Fibroblast of lung (primary cell): ENCODE measurements at regions not wholly inside any gene's neighbourhood (a gene's known extent, or its start where the extent isn't known, plus 50 kb on each side); places are given as distances from the start of the nearest gene placed in this dataset.

Experiments used
- DNase-seq, 2 donors: peaks; one replicate each; pipeline versions ENCODE4 v3.0.0 to v3.0.0-alpha.2; 2010; ENCODE audit warnings: low read depth in 2 of 2
- H2AFZ ChIP-seq: 2 replicates; pipeline ENCODE4 v1.5.1; 2012; ENCODE audit warnings: low read length, control low read depth, inconsistent platforms
- H3K27ac ChIP-seq: 2 replicates; pipeline ENCODE4 v1.5.1; 2011; ENCODE audit warnings: low read length, control low read depth; ENCODE audit not compliant: insufficient read depth
- H3K27me3 ChIP-seq: 2 replicates; pipeline ENCODE4 v1.5.1; 2011; ENCODE audit warnings: mild to moderate bottlenecking, low read length; ENCODE audit not compliant: control insufficient read depth, insufficient read depth
- H3K36me3 ChIP-seq: 2 replicates; pipeline ENCODE4 v1.5.1; 2011; ENCODE audit warnings: low read length; ENCODE audit not compliant: control insufficient read depth, insufficient read depth
- H3K4me1 ChIP-seq: 2 replicates; pipeline ENCODE4 v1.5.1; 2011; ENCODE audit warnings: low read length; ENCODE audit not compliant: control insufficient read depth, insufficient read depth; ENCODE audit errors: extremely low read depth
- H3K4me2 ChIP-seq: 2 replicates; pipeline ENCODE4 v1.5.1; 2011; ENCODE audit warnings: low read length, control low read depth; ENCODE audit not compliant: insufficient read depth; ENCODE audit errors: extremely low read depth
- H3K4me3 ChIP-seq, 4 experiments: fragments of 200-600 bp in 1 of 4; sonication (generic) in 1 of 4; replicated peaks in 1 of 4; 2 replicates each; pipeline ENCODE4 v1.5.1; 2011 to 2016; ENCODE audit warnings: low read length in 4 of 4, low read depth in 3 of 4, mild to moderate bottlenecking in 3 of 4, control low read depth in 2 of 4, inconsistent platforms in 1 of 4, mixed read lengths in 1 of 4; ENCODE audit not compliant: insufficient read depth in 1 of 4; ENCODE audit errors: control extremely low read depth in 1 of 4
- H3K79me2 ChIP-seq: 2 replicates; pipeline ENCODE4 v1.5.1; 2012; ENCODE audit warnings: mild to moderate bottlenecking, low read length, inconsistent platforms; ENCODE audit not compliant: control insufficient read depth, insufficient read depth
- H3K9ac ChIP-seq: 2 replicates; pipeline ENCODE4 v1.5.1; 2011; ENCODE audit warnings: mild to moderate bottlenecking, low read length, control low read depth; ENCODE audit not compliant: insufficient read depth
- H3K9me3 ChIP-seq: 2 replicates; pipeline ENCODE4 v1.5.1; 2012; ENCODE audit warnings: low read depth, low read length; ENCODE audit not compliant: control insufficient read depth, insufficient read depth
- H4K20me1 ChIP-seq: 2 replicates; pipeline ENCODE4 v1.5.1; 2011; ENCODE audit warnings: low read length; ENCODE audit not compliant: control insufficient read depth, insufficient read depth; ENCODE audit errors: extremely low read depth
- EZH2 ChIP-seq: IDR thresholded peaks from 2 replicates; pipeline ENCODE4 v1.5.1; 2012; ENCODE audit warnings: low read length, control low read depth, mild to moderate bottlenecking; ENCODE audit errors: missing control alignments
- TF ChIP-seq, protein P1 (sequence below), 2 donors: IDR thresholded peaks in 1 of 2; conservative IDR thresholded peaks in 1 of 2; 1 replicate in 1 of 2; 2 replicates in 1 of 2; pipeline ENCODE4 v1.5.1; 2011 to 2012; ENCODE audit warnings: low read length in 2 of 2, control low read depth in 1 of 2, inconsistent platforms in 1 of 2, low read depth in 1 of 2, mild to moderate bottlenecking in 1 of 2

DNA sequence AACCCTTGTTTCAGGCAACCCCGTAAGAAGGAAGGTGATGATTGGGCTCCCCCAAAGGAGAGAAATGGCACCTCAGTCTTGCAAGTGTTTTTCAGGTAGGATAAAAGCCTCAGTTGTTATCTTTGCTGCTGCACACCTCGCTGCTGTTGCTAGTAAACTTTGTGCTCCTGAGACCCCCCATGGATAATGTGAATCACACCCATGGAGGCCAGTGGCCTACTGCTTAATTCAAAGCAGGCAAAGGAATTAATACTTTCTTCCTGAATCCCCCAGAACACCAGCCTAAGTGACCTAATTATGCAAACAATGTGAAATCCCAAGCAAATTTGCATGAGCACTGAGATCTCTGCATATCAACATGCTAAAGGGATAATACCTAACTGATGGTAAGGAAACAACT is 337.5 kb downstream of the GRIA2 start:
- H3K4me3 ChIP-seq: no peak overlapping the region
- no peaks in the 10 kb centered on the region for H3K9me3 ChIP-seq
- H3K79me2 ChIP-seq: no peaks in the 10 kb centered on the region
- H3K36me3 ChIP-seq: no peaks in the 10 kb centered on the region
- DNase-seq: no peak
- H3K9ac ChIP-seq: no peak overlapping the region
- no peak overlapping the region for H3K4me2 ChIP-seq
- H2AFZ ChIP-seq: no peak overlapping the region
- TF ChIP-seq, protein P1, sequence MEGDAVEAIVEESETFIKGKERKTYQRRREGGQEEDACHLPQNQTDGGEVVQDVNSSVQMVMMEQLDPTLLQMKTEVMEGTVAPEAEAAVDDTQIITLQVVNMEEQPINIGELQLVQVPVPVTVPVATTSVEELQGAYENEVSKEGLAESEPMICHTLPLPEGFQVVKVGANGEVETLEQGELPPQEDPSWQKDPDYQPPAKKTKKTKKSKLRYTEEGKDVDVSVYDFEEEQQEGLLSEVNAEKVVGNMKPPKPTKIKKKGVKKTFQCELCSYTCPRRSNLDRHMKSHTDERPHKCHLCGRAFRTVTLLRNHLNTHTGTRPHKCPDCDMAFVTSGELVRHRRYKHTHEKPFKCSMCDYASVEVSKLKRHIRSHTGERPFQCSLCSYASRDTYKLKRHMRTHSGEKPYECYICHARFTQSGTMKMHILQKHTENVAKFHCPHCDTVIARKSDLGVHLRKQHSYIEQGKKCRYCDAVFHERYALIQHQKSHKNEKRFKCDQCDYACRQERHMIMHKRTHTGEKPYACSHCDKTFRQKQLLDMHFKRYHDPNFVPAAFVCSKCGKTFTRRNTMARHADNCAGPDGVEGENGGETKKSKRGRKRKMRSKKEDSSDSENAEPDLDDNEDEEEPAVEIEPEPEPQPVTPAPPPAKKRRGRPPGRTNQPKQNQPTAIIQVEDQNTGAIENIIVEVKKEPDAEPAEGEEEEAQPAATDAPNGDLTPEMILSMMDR (conservative IDR thresholded peaks at IDR 0.05 in 1 of 2, IDR thresholded peaks at IDR 0.05 in 1 of 2; ENCODE audit: low read depth in 1 of 2, low read length in 2 of 2): no peak
- no peak for TF ChIP-seq EZH2
- no peaks in the 10 kb centered on the region for H3K4me1 ChIP-seq
- H3K27ac ChIP-seq: no peak overlapping the region
- no peaks in the 10 kb centered on the region for H3K27me3 ChIP-seq
- H4K20me1 ChIP-seq: no peaks in the 10 kb centered on the region

DNA sequence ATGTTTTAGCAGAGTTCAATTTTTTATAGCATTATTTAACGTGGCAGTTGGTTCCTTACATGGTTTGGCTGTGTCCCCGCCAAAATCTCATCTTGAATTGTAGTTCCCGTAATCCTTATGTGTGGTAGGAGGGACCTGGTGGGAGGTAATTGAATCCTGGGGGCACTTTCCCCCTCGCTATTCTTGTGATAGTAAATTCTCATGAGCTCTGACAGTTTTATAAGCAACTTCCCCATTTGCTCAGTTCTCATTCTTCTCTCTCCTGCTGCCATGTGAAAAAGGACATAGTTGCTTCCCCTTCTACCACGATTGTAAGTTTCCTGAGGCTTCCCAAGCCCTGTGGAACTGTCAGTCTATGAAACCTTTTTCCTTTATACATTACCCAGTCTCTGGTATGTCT is 329.5 kb downstream of the GRIA2 start:
- H3K79me2 ChIP-seq: no peaks in the 10 kb centered on the region
- H4K20me1 ChIP-seq: no peaks in the 10 kb centered on the region
- no peaks in the 10 kb centered on the region for H3K27me3 ChIP-seq
- no peak overlapping the region for H3K4me2 ChIP-seq
- H3K4me1 ChIP-seq: no peaks in the 10 kb centered on the region
- no peak overlapping the region for H2AFZ ChIP-seq
- no peak overlapping the region for H3K9ac ChIP-seq
- H3K9me3 ChIP-seq: no peaks in the 10 kb centered on the region
- no peak for DNase-seq
- no peaks in the 10 kb centered on the region for H3K36me3 ChIP-seq
- TF ChIP-seq EZH2: no peak
- TF ChIP-seq, protein P1 (conservative IDR thresholded peaks at IDR 0.05 in 1 of 2, IDR thresholded peaks at IDR 0.05 in 1 of 2; ENCODE audit: low read depth in 1 of 2, low read length in 2 of 2): no peak
- H3K27ac ChIP-seq: no peak overlapping the region
- H3K4me3 ChIP-seq: no peak overlapping the region

DNA sequence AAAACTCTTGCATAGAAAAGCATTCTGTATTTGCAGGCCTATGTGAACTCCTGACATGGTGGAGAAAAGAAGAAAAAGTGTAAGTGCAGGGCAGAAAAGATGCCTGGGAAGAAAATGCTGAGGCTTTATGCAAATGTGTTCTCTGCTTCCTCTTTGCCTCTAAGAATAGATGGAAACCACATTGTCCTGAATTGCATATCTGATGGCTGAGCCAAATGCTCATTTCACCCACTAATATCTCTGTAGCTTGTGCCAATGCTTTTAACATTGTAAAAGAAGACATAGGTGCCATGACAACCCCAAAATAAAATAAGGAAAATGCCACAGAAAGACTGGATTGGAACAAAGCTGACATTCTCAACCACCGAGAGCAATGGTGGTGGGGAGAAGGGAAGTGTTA is 307.4 kb downstream of the GRIA2 start:
- H4K20me1 ChIP-seq: no peaks in the 10 kb centered on the region
- no peaks in the 10 kb centered on the region for H3K27me3 ChIP-seq
- DNase-seq: no peak
- no peaks in the 10 kb centered on the region for H3K9me3 ChIP-seq
- no peak overlapping the region for H3K27ac ChIP-seq
- no peak overlapping the region for H2AFZ ChIP-seq
- H3K4me3 ChIP-seq: no peak overlapping the region
- H3K4me2 ChIP-seq: no peak overlapping the region
- no peaks in the 10 kb centered on the region for H3K79me2 ChIP-seq
- no peaks in the 10 kb centered on the region for H3K36me3 ChIP-seq
- TF ChIP-seq EZH2: no peak
- TF ChIP-seq, protein P1 (conservative IDR thresholded peaks at IDR 0.05 in 1 of 2, IDR thresholded peaks at IDR 0.05 in 1 of 2; ENCODE audit: low read depth in 1 of 2, low read length in 2 of 2): no peak
- no peak overlapping the region for H3K9ac ChIP-seq
- no peaks in the 10 kb centered on the region for H3K4me1 ChIP-seq
